ENCODE measurements at regions not wholly inside any gene's neighbourhood (a gene's known extent, or its start where the extent isn't known, plus 50 kb on each side); places are given as distances from the start of the nearest gene placed in this dataset.
"Not testable (repeated sequence)": the region's sequence is repeated elsewhere in the genome, so short reads cannot be mapped to it uniquely, and the experiment has no call there.

DNA sequence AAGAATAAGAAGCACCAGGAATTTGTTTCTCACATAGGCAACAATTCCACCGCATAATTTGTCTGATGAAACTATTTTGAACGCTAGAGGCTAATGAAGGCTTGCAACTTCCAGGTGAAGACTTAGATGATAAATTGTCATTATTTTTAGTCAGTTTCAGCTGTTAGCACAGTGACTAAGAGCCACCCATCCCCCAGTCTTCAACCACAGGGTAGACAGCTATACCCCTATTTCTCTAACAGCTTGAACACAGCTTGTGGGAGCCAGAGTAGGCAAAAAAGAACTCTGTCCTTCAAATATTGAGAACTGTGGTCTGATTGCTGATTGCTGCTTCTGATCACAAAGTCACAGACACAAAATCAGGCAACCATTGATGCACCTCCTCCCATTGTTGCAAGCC, 1124.8 kb upstream of the PRR20A start:
- no peak for FAIRE-seq

DNA sequence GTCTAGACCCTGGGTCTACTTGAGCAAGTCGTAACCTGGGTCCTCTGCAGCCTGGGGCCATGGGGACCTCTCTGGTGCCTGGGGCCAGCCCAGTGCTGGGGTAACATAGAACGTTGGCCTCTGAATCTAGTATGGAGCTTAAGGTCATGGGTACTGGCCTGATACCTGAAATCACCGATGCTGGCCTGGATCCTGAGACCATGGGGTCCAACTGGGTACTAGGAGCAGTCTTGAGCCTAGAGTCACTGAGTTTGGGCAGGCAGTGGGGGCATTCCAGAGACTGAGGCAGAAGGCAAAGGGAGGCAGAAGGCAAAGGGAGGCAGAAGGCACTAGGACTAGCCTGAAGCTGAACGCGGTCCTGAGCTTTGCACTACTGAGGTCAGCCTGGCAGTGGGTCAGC, 1121.1 kb upstream of the PRR20A start:
- FAIRE-seq: no peak

DNA sequence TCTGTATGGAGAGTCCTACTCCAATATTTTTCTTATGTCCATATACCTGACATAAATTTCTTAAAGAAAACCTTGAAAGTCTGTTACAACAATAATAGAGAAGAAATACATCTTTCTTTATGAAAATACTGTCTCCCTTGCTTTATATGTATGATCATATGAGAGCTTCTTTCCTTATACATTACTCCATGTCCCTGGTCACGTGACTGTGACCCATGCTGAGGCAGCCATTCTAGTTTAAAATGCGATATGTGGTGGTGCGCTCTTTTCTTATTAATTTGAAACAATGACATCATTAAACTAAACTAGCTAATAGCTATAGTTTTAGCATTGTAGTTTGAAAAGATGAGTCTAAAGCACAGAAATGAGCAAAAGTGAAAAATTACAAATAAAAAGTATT, 1120.3 kb upstream of the PRR20A start:
- FAIRE-seq: no peak

DNA sequence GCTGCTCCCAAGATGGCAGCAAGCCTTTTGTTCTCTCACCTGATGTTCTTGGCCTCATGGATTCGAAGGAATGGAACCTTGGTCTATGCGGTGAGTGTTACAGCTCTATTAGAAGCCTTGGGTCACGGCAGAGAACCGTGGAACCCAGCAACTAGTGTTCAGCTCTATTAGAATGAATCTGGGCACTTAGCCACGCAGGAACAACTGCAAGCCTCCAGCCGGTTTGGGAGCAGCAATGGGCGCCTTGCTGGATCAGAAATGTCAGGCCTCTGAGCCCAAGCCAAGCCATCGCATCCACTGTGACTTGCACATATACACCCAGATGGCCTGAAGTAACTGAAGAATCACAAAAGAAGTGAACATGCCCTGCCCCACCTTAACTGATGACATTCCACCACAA, 1100.7 kb upstream of the PRR20A start:
- no peak for FAIRE-seq

DNA sequence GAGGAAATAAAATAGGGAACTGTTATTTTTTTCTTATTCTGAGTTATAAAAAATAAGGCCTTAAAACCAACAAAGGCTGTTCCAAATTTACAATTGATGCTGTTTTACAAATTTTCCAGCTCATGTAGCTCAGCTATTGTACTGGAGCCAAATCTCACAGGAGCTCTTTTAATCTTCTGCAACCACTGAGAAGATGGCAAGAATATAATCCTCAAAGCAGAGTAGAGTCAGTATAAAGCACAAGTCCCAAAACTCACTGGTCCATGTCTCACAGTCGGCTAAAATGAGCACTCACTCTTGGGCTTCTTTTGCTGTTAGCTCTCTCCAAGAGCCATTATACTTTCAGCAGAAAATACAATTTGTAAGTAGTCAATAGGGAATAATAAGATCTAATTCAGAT, 1074.4 kb upstream of the PRR20A start:
- no peak for FAIRE-seq

DNA sequence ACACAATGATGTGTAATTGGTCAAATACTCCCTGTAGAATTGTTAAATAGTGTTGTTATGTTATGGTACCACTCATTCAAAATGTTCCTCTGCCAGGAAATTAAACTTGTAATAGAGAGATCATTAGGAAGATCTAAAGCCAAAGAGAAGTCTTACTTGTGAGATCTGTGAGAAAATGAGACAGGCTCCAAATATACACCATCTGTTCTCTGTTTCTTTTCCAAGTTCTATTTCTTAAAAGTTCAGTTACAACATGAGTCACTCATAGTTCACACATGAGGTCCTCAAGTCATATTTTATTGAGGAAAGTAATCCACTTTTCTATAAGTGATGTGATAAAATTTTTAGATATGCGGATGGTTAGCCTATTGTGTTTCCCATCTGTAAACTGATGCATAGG, 1038.1 kb upstream of the PRR20A start:
- no peak for FAIRE-seq

DNA sequence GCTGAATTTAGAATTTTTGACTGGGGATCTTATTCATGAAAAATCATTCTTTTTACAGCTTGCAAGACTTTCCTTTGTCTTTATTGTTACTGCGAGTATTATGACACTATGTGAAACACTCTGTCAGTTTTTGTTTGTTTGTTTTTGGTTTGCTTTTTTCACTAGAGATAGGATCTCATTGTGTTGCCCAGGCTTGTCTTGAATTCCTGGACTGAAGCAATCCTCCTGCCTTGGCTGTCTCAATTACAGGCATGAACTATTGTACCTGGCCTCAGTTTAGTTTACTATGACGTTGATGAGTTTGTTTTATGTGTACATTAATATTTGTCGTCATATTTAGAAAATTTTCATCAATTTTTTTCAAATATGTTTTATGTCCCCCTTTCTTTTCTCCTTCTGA, 1030.0 kb upstream of the PRR20A start:
- FAIRE-seq: no peak

DNA sequence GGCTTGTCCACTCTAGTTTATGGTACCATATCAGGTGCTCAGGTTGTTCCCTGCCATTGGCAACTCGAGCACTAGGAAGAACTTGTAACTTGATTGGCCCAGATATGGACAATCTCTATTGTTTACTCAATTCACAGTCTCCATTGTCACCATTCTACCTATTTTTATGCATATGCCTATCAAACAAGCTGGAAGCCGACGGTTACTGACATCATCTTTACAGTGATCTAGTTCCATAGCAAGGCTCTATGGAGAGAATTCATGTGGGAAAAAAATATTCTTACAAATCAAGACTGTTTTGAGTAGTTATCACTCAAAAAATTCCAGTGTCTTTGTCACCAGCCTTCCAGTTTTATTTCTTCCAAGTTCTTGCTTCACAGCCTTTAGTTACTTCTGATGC, 1006.2 kb upstream of the PRR20A start:
- FAIRE-seq: no peak

DNA sequence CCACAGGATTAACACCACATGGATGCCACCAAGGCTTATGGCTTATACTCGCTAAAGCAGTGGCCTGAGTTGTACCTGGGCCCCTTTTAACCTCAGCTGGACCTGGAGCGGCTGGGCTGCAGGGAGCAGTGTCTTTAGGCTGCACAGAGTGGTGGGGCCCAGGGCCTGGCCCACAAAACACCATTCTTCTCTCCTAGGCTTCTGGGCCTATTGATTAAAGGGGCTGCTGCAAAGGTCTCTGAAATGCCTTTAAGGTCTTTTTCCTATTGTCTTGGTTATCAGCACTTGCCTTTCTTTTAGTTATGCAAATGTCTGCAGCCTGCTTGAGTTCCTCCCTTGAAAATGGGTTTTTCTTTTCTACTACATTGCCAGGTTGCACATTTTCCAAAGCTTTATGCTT, 973.9 kb upstream of the PRR20A start:
- FAIRE-seq: no peak

DNA sequence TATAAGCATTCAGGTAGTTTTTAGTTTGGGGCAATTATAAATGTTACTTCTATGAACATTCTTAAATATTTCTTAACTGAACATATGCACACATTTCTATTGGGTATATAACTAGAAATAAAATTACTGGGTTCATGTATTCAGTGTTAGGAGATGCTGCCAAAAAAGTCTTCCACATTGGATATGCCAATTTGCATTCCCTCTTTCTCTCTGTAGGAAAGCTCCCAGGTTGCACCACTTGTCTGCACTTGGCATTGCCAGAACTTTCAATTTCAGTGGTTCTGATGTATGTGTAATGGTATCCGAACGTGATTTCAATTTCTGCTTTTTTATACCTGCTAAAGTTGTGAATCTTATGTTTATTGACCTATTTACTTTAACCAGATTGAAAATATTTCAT, 972.1 kb upstream of the PRR20A start:
- FAIRE-seq: no peak

DNA sequence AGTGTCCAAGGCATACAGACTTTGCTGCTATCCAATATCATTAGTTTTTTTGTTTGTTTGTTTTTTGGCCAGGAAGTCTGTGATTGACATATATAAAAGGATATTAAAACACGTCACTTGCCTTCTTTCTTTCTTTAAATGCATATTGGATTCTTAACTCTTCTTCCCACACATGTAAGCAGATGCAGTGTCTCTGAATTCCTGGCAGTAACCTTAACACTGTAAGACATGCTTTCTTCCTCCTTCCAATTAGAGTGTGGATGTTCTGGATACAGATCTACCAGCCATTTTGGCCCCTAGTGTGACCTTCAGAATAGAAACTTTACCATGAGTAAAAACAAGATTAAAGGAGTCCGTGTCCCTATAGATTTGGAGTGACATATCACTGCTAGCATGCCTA, 967.4 kb upstream of the PRR20A start:
- FAIRE-seq: no peak

DNA sequence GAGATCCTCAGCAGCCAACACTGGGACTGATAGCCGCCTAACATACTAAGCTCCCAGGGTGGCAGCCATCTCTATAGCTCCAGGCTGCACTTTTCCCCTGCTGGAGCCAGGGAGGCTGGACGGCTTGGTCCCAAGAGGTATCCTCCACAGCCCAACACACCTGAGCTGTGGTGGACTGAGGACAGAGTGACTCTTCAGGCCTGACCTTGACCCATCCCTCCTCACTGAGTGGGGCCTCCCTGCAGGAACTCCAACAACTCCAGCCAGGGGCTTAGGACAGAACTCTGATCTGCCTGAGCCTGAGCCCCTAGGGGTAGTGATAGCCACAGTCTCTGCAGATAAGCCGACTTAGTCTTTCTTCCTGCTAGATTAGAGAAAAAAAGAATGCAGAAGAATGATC, 958.1 kb upstream of the PRR20A start:
- FAIRE-seq: no peak

DNA sequence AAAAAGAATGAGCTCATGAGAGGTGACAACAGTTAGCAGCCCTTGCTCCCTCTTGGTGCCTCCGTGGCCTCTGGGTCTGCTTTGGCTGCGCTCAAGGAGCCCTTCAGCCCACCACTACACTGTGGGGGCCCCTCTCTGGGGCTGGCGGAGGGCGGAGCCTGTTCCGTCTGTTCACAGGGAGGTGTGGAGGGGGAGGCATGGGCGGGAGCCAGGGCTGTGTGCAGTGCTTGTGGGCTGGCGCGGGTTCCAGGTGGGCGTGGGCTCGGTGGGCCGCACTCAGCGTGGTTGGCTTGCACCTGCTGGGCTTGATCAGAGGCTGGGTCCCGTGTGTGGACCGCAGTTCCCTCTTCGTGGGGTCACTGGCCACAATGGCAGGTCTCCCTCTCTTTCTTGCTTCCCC, 953.4 kb upstream of the PRR20A start:
- FAIRE-seq: no peak

DNA sequence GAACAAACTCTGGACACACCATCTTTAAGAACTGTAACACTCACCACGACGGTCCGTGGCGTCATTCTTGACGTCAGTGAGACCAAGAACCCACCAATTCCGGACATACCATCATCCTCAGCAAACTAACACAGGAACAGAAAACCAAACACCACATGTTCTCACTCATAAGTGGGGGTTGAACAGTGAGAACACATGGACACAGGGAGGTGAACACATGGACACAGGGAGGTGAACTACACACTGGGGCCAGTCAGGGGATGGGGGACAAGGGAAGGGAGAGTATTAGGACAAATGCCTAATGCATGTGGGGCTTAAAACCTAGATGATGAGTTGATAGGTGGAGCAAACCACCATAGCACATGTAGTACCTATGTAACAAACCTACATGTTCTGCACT, 952.1 kb upstream of the PRR20A start:
- not testable (repeated sequence) for FAIRE-seq

DNA sequence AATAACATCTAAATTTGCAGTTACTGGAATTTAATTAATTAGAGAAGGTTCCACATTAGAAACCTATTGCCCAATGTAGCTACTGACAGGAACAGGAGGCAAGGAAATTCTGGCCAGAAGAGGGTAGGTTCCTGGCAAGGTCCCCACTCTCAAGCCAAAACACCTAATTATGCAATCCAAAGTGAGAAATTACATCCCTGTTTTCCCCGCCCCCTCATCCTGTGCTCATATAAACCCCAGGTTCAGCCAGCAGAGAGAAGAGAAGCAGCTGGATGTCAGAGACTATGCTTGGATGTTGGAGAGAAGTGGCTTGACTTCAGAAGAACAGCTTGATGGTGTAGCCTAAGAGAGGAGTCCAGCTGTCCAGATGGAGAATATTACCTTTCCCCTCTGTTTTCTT, 951.3 kb upstream of the PRR20A start:
- FAIRE-seq: no peak

DNA sequence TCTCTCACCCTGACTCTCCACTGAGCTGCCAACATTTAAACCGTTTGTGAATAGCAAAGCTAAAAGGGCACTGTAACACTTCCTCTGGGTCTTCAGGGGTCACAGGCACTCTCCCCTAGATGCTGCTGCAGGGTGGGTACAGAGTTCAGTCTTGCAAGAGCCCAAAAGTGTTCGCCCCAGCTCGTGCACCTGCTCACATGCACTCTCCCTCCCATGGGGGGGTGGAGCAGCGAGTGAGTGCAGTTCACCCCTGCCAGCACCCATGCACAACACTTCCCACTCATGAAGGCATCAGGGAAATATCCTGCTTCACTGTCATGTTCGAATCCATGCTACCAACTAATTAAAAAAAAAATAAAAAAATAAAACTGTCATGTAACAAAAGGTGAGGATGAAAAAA, 950.7 kb upstream of the PRR20A start:
- FAIRE-seq: no peak

DNA sequence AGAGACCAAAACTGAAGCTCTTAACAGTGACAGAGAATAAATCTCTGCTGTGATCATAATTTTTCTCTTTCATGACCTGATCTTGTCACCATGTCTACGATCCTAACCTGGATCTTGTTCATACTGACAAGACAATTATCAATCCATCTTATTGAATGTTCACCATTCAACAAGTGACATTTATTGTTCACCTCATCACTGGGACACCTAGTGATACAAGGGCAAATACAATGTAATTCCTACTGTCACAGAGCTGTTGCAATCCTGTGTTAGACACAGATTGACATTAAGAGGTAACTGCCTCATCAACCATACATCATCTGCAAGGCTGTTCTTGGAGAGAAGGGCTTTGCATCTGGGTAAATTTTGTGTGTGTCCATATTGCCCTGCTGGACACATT, 942.4 kb upstream of the PRR20A start:
- no peak for FAIRE-seq

DNA sequence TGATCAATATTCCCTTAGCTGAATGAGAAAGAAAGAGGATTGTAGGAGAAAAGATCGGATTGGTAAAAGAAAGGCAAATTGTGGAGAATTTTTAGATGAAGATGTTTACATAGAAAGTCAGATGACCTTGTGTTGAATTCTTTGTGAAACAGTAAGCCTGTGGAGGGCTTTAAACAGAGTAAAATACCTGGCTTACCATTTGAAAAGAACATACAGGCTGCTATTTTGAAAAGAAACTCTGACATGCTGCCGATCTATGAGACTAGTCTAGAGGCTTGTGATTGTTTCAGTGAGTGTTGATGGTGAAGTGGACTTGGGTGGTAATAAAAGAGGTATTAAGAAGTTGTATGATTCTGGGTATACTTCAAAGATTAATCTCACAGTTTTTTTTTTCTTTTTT, 938.9 kb upstream of the PRR20A start:
- no peak for FAIRE-seq

DNA sequence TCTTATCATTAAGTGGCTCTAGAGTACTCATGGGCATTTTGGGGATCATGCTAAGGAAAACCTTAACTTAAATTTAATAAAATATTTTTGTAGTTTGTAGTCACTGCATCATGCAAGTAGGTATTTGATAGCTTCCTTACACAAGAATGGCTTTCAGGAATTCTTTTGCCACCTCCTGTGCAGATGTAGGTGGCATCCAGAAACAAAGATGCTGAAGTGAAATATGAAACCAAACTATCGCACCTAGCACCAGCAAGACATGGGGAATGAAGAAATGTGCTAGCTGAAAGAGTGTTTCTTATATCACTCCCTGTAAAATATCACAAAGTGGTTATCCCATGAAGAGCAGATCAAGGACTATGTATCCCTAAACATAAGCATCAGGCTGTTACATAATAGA, 924.5 kb upstream of the PRR20A start:
- FAIRE-seq: no peak

DNA sequence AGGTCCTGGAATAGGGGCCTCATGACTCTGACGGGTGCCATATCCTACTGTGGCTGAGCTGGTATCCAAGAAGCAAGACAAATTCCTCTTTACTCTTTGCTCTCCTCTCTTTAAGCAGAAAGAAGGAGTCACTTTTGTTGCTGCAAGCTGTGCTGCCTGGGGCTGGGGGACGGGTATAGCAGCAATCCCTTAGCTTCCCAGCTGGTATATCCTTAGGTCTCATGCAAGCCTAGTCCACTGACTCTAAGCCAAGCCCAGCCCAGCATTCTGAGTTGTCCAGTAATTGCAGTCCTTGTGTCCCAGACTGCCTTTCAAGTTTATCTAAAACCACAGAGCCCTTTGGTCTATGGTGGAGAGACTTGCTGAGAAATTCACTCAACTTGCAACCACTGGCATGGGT, 893.0 kb upstream of the PRR20A start:
- FAIRE-seq: no peak

DNA sequence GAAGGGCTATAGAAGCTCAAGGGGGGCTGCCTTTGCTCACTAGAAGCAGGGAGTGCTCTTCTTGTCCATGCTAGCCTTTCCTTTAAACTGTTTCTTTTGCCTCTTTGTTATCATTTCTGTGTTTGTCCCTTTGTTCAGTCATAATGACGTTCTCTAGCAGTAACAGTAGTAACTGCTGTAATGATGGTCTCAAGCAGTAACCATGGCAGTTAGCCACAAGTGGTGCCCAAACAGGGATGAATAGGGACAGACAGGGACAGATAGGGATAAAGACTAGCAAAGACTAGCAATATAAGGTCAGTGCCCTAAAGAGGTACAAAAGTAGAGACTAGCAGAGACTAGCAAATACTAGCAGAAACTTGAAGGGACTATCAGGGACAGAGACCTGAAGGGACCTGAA, 869.0 kb upstream of the PRR20A start:
- FAIRE-seq: no peak

DNA sequence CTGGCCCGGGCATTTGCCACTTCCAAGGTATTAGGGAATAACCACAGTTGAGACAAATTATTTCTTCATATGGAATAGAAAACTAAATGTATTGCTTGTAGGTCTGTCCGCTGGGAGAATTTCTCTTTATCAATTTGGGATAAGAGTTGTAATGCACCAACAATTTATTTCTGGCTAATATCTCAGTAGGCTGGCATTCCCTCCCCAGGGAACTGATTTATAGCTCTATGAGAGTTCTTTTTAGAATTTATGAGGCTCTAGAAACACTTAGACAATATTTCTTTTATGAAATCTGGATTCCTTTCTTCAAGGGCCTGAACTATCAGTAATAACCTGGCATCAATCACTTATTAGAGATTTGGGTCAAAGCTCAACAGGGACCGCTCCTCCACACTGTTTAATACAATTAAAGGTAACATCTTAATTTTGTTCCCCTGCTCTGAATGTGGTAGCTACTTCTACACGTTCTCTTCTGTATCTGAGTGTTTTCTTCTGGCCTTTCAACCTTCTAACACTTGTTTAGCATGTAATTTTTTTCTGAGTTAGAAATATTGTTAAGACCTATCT, 857.4 kb upstream of the PRR20A start:
- FAIRE-seq: no peak

DNA sequence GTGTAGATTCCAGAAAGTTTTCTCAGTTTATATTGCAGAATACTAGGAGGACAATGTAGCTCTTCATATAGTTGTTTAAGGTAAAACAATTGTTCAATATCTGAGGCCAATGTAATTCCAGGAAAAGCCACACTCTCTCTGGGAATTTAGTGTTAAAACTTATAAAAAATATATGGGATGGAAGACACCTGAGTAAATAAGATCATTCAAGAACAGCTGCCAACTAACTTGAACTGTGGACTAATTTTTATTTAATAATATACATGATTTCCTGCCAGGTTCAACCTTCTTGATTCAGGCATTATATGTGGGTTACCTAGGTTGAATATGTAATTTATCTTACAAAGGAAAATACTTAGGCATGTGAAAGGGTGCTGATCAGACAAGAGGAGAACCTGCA, 841.1 kb upstream of the PRR20A start:
- FAIRE-seq: no peak

DNA sequence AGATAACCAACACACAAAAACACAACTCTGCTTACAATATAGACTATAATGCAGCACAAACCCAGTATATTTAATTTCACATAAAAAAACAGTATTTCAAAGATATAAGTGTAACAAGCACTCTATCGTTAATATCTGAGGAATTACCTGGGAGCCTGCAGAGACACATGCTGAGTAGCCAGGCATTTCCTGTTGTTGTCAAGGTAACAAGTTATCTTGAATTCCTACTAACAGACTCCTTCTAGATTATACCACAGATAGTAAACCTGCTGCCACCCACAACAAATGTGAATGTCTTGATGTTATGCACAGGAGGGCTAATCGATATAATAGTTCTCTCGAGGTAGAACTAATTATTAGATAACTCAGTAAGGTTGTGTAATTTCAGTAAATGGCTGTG, 826.0 kb upstream of the PRR20A start:
- no peak for FAIRE-seq

DNA sequence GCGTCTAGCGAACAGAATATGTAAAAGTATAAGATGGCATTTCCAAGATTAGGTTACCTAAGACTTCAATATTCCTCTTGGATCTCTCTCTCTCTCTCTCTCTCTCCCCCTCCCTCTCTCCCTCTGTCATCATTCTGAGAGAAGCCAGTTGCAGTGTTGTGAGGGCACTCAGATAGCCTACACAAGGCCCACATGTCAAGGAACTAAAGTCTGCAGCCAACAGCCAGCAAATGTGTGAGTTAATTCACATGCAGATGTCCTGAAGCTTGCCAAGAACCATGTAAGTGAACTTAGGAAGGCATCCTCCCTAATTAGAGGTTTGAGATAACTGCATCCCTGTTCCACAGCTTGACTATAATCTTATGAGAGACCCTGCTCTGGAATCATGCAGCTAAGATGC, 822.9 kb upstream of the PRR20A start:
- no peak for FAIRE-seq

DNA sequence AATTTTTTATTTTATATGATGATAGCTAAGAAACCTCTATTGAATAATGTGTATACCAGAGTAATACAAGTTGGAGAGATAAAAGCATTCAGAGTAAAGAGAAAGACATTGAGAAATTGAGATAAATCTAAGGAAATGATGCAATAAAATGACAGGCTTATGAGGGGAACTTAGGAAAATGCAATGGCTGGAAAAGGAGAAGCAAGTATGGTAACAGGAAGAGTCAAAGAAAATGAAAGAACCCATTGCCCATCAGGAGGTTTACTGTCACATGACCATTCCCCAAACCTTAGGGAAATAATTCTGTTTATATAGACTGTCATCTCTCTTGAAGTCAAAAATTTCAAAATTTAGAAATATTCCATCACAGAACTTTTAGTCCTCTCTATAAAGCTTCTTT, 808.0 kb upstream of the PRR20A start:
- FAIRE-seq: no peak
